ENCODE measurements at regions not wholly inside any gene's neighbourhood (a gene's known extent, or its start where the extent isn't known, plus 50 kb on each side); places are given as distances from the start of the nearest gene placed in this dataset.

- no peak for TF ChIP-seq CTCF (IDR thresholded peaks at IDR 0.05)
- no peak for TF ChIP-seq POLR2A (IDR thresholded peaks at IDR 0.05)
These were observed 510.4 kb downstream of the ZNF674 start for GRCh38 chrX:46034868-46035267.
